SU-DHL-6 (cell line): ENCODE measurements at regions not wholly inside any gene's neighbourhood (a gene's known extent, or its start where the extent isn't known, plus 50 kb on each side); places are given as distances from the start of the nearest gene placed in this dataset.
"Not testable (repeated sequence)": the region's sequence is repeated elsewhere in the genome, so short reads cannot be mapped to it uniquely, and the experiment has no call there.

ENCODE experiments used
- EZH2phosphoT487 ChIP-seq: fragments of 200-600 bp; sonication (generic), shearing (Covaris generic); conservative IDR thresholded peaks from 2 replicates; pipeline ENCODE4 v1.6.1; 2018; ENCODE audit warnings: mild to moderate bottlenecking, antibody characterized with exemption, low read length, moderate library complexity, mixed read lengths
- TF ChIP-seq, protein P1 (sequence below): fragments of 200-600 bp; sonication (generic); IDR thresholded peaks from one replicate; pipeline ENCODE4 v1.5.1; 2017; ENCODE audit warnings: antibody characterized with exemption, mild to moderate bottlenecking, low read length, moderate library complexity; ENCODE audit not compliant: insufficient read depth, poor library complexity, severe bottlenecking

- TF ChIP-seq, protein P1, sequence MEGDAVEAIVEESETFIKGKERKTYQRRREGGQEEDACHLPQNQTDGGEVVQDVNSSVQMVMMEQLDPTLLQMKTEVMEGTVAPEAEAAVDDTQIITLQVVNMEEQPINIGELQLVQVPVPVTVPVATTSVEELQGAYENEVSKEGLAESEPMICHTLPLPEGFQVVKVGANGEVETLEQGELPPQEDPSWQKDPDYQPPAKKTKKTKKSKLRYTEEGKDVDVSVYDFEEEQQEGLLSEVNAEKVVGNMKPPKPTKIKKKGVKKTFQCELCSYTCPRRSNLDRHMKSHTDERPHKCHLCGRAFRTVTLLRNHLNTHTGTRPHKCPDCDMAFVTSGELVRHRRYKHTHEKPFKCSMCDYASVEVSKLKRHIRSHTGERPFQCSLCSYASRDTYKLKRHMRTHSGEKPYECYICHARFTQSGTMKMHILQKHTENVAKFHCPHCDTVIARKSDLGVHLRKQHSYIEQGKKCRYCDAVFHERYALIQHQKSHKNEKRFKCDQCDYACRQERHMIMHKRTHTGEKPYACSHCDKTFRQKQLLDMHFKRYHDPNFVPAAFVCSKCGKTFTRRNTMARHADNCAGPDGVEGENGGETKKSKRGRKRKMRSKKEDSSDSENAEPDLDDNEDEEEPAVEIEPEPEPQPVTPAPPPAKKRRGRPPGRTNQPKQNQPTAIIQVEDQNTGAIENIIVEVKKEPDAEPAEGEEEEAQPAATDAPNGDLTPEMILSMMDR = not testable (repeated sequence)
- not testable (repeated sequence) for TF ChIP-seq EZH2phosphoT487
These were observed 927.9 kb downstream of the PLA2G4A start for GRCh38 chr1:187756684-187757083.
